H1 (cell line): ENCODE measurements at regions not wholly inside any gene's neighbourhood (a gene's known extent, or its start where the extent isn't known, plus 50 kb on each side); places are given as distances from the start of the nearest gene placed in this dataset.

ENCODE experiments used
- CTBP2 ChIP-seq: IDR thresholded peaks from 2 replicates; pipeline ENCODE4 v1.7.0; 2011; ENCODE audit warnings: borderline replicate concordance, mild to moderate bottlenecking, moderate library complexity, mixed read lengths, low read length; ENCODE audit not compliant: insufficient read depth, insufficient read length

GRCh38 chr6:168215121-168215808, 104.3 kb downstream of the DACT2 start (continued):
- no peak for TF ChIP-seq CTBP2
